Fibroblast of skin of abdomen (primary cell): ENCODE measurements at regions not wholly inside any gene's neighbourhood (a gene's known extent, or its start where the extent isn't known, plus 50 kb on each side); places are given as distances from the start of the nearest gene placed in this dataset.
A peak's percentile ranks its signal among the peaks of the same experiment; 100 is the strongest.

ENCODE experiments used
- DNase-seq: peaks from one replicate; pipeline ENCODE4 v3.0.0-alpha.2; 2013

- no peak for DNase-seq
Observed at GRCh38 chr3:127483902-127484591, 106.5 kb downstream of the TPRA1 start.

GRCh38 chr3:127483005-127483641, 107.4 kb downstream of the TPRA1 start:
- no peak for DNase-seq

- DNase-seq = peak; percentile 8
Observed at GRCh38 chr3:127482216-127483004, 108.1 kb downstream of the TPRA1 start.

GRCh38 chr3:127480196-127480954, 110.2 kb downstream of the TPRA1 start:
- no peak for DNase-seq

- DNase-seq = no peak
Observed at GRCh38 chr3:127479449-127479848, 111.1 kb downstream of the TPRA1 start.

GRCh38 chr3:127478922-127479321, 111.6 kb downstream of the TPRA1 start:
- no peak for DNase-seq

- DNase-seq = no peak
Observed at GRCh38 chr3:127477396-127477795, 113.1 kb downstream of the TPRA1 start.

- no peak for DNase-seq
Observed at GRCh38 chr3:127476936-127477335, 113.6 kb downstream of the TPRA1 start.

GRCh38 chr3:127475975-127476705, 114.4 kb downstream of the TPRA1 start:
- DNase-seq = no peak

GRCh38 chr3:127475391-127475790, 115.1 kb downstream of the TPRA1 start:
- DNase-seq = no peak

GRCh38 chr3:127473244-127474024, 117.1 kb downstream of the TPRA1 start:
- no peak for DNase-seq

- DNase-seq = no peak
Observed at GRCh38 chr3:127472506-127472905, 118.0 kb downstream of the TPRA1 start.

GRCh38 chr3:127471142-127471541, 119.4 kb downstream of the TPRA1 start:
- DNase-seq = no peak

- DNase-seq = no peak
Observed at GRCh38 chr3:127469760-127470159, 120.8 kb downstream of the TPRA1 start.

- no peak for DNase-seq
Observed at GRCh38 chr3:127467391-127467790, 123.1 kb downstream of the TPRA1 start.

- DNase-seq = no peak
Observed at GRCh38 chr3:127464642-127465041, 125.9 kb downstream of the TPRA1 start.

- DNase-seq = no peak
Observed at GRCh38 chr3:127462111-127462655, 128.3 kb downstream of the TPRA1 start.

- no peak for DNase-seq
Observed at GRCh38 chr3:127461286-127461910, 129.1 kb downstream of the TPRA1 start.

GRCh38 chr3:127459891-127460290, 130.6 kb downstream of the TPRA1 start:
- no peak for DNase-seq
